ENCODE measurements at regions not wholly inside any gene's neighbourhood (a gene's known extent, or its start where the extent isn't known, plus 50 kb on each side); places are given as distances from the start of the nearest gene placed in this dataset.

GRCh38 chr2:138440759-138441158 is 60.8 kb upstream of the SPOPL start:
- DNase-seq (ENCODE audit: low read depth): no peak

GRCh38 chr2:138441916-138442315 is 59.7 kb upstream of the SPOPL start:
- no peak for DNase-seq (ENCODE audit: low read depth)

GRCh38 chr2:138444411-138444810 is 57.2 kb upstream of the SPOPL start:
- DNase-seq (ENCODE audit: low read depth): no peak

- no peak for DNase-seq (ENCODE audit: low read depth)
Observed at GRCh38 chr2:138445227-138445626, 56.3 kb upstream of the SPOPL start.

- no peak for DNase-seq (ENCODE audit: low read depth)
Observed at GRCh38 chr2:138446043-138446442, 55.5 kb upstream of the SPOPL start.

- no peak for DNase-seq (ENCODE audit: low read depth)
Observed at GRCh38 chr2:138447889-138448570, 53.5 kb upstream of the SPOPL start.

All from HS-5 (cell line).